WTC11 (cell line): ENCODE measurements at regions not wholly inside any gene's neighbourhood (a gene's known extent, or its start where the extent isn't known, plus 50 kb on each side); places are given as distances from the start of the nearest gene placed in this dataset.

ENCODE experiments used
- ATAC-seq: fragments of 200-7000 bp; cut with Tn5 transposase; 2 replicates; pipeline ENCODE4 v1.10.0; 2021; ENCODE audit warnings: mild to moderate bottlenecking, moderate library complexity
- CTCF ChIA-PET: fragments of 300-600 bp; sonication (Branson Sonifier 250); formaldehyde crosslinking; loops from one replicate; lab custom pipeline; 2021; ENCODE audit warnings: antibody characterized with exemption; lab: Charles Lee
- POLR2A ChIA-PET: fragments of 350-600 bp; sonication (Branson Sonifier 250); formaldehyde crosslinking; loops from one replicate; lab custom pipeline; 2021; ENCODE audit warnings: antibody characterized with exemption; lab: Charles Lee
- DNase-seq: peaks from one replicate; pipeline ENCODE4 v3.0.0; 2021; ENCODE audit warnings: low spot score
- H3K27ac Mint-ChIP-seq: 2 replicates; pipeline ENCODE4 v1.8.0; 2021; ENCODE audit warnings: mixed read lengths
- H3K27me3 Mint-ChIP-seq: 2 replicates; pipeline ENCODE4 v1.8.0; 2021; ENCODE audit warnings: low read depth, mild to moderate bottlenecking, moderate library complexity, mixed read lengths
- H3K36me3 Mint-ChIP-seq: 2 replicates; pipeline ENCODE4 v1.8.0; 2021; ENCODE audit warnings: mixed read lengths
- H3K4me1 Mint-ChIP-seq: 2 replicates; pipeline ENCODE4 v1.8.0; 2022; ENCODE audit warnings: mixed read lengths
- H3K4me3 Mint-ChIP-seq: 2 replicates; pipeline ENCODE4 v1.8.0; 2021; ENCODE audit warnings: mild to moderate bottlenecking, moderate library complexity, mixed read lengths
- H3K9me3 Mint-ChIP-seq: 2 replicates; pipeline ENCODE4 v1.8.0; 2021; ENCODE audit warnings: mixed read lengths
- CBFB ChIP-seq: sonication (generic); formaldehyde crosslinking; IDR thresholded peaks from 2 replicates; pipeline ENCODE4 v1.8.1; 2022; ENCODE audit warnings: mild to moderate bottlenecking, low read depth, missing genetic modification reagents
- CREM ChIP-seq: sonication (generic); formaldehyde crosslinking; IDR thresholded peaks from 2 replicates; pipeline ENCODE4 v1.8.1; 2022; ENCODE audit warnings: mild to moderate bottlenecking, missing genetic modification reagents, moderate library complexity
- FOXP1 ChIP-seq: sonication (generic); formaldehyde crosslinking; IDR thresholded peaks from 2 replicates; pipeline ENCODE4 v1.8.0; 2022; ENCODE audit warnings: missing genetic modification reagents, mild to moderate bottlenecking, moderate library complexity, borderline replicate concordance
- HMGXB4 ChIP-seq: sonication (generic); formaldehyde crosslinking; IDR thresholded peaks from 2 replicates; pipeline ENCODE4 v1.8.1; 2023; ENCODE audit warnings: mild to moderate bottlenecking, moderate library complexity, missing genetic modification reagents
- IRF1 ChIP-seq: sonication (generic); formaldehyde crosslinking; IDR thresholded peaks from 2 replicates; pipeline ENCODE4 v1.8.0; 2023; ENCODE audit warnings: missing genetic modification reagents
- KAT7 ChIP-seq: sonication (generic); formaldehyde crosslinking; IDR thresholded peaks from 2 replicates; pipeline ENCODE4 v1.8.1; 2023; ENCODE audit warnings: missing genetic modification reagents, mild to moderate bottlenecking, borderline replicate concordance
- MXD4 ChIP-seq: fragments of 250-450 bp; sonication (Bioruptor Pico); IDR thresholded peaks from 2 replicates; pipeline ENCODE4 v1.8.0; 2021; ENCODE audit warnings: mild to moderate bottlenecking, moderate library complexity, borderline replicate concordance
- NFYB ChIP-seq: sonication (generic); formaldehyde crosslinking; conservative IDR thresholded peaks from 2 replicates; pipeline ENCODE4 v1.8.0; 2022; ENCODE audit warnings: low read depth, missing genetic modification reagents
- OVOL2 ChIP-seq: fragments of 250-450 bp; sonication (Bioruptor Pico); IDR thresholded peaks from 2 replicates; pipeline ENCODE4 v1.9.0; 2021; ENCODE audit warnings: mild to moderate bottlenecking, borderline replicate concordance
- RELA ChIP-seq: sonication (generic); formaldehyde crosslinking; IDR thresholded peaks from 2 replicates; pipeline ENCODE4 v1.8.1; 2022; ENCODE audit warnings: missing genetic modification reagents, mild to moderate bottlenecking, borderline replicate concordance
- SP1 ChIP-seq: sonication (generic); formaldehyde crosslinking; conservative IDR thresholded peaks from 2 replicates; pipeline ENCODE4 v1.8.1; 2022; ENCODE audit warnings: missing genetic modification reagents
- TP53 ChIP-seq: sonication (generic); formaldehyde crosslinking; IDR thresholded peaks from 2 replicates; pipeline ENCODE4 v1.8.1; 2023; ENCODE audit warnings: mild to moderate bottlenecking, missing genetic modification reagents
- ZBTB21 ChIP-seq: sonication (generic); formaldehyde crosslinking; IDR thresholded peaks from 2 replicates; pipeline ENCODE4 v1.8.1; 2023; ENCODE audit warnings: mild to moderate bottlenecking, missing genetic modification reagents, borderline replicate concordance
- ZNF219 ChIP-seq: sonication (generic); formaldehyde crosslinking; IDR thresholded peaks from 2 replicates; pipeline ENCODE4 v1.8.0; 2023; ENCODE audit warnings: missing genetic modification reagents, mild to moderate bottlenecking, borderline replicate concordance
- ZSCAN18 ChIP-seq: fragments of 250-450 bp; sonication (Bioruptor Pico); IDR thresholded peaks from 2 replicates; pipeline ENCODE4 v2.1.2; 2022; ENCODE audit warnings: mild to moderate bottlenecking, moderate library complexity
- TF ChIP-seq, protein P1 (sequence below): sonication (generic); formaldehyde crosslinking; conservative IDR thresholded peaks from 2 replicates; pipeline ENCODE4 v1.8.1; 2023; ENCODE audit warnings: mild to moderate bottlenecking, low read depth, missing genetic modification reagents, moderate library complexity
- TF ChIP-seq, protein P2 (sequence below): fragments of 250-450 bp; sonication (Bioruptor Pico); IDR thresholded peaks from 2 replicates; pipeline ENCODE4 v1.9.0; 2021; ENCODE audit warnings: mild to moderate bottlenecking, borderline replicate concordance
- TF ChIP-seq, protein P3 (sequence below): fragments of 250-450 bp; sonication (Bioruptor Pico); IDR thresholded peaks from 2 replicates; pipeline ENCODE4 v1.9.0; 2021; ENCODE audit warnings: moderate library complexity, mild to moderate bottlenecking, inconsistent platforms, borderline replicate concordance
- TF ChIP-seq, protein P4 (sequence below): sonication (generic); formaldehyde crosslinking; IDR thresholded peaks from 2 replicates; pipeline ENCODE4 v1.8.1; 2023; ENCODE audit warnings: mild to moderate bottlenecking, missing genetic modification reagents
- TF ChIP-seq, protein P5 (sequence below): sonication (generic); formaldehyde crosslinking; conservative IDR thresholded peaks from 2 replicates; pipeline ENCODE4 v1.8.1; 2022; ENCODE audit warnings: mild to moderate bottlenecking, missing genetic modification reagents

DNA sequence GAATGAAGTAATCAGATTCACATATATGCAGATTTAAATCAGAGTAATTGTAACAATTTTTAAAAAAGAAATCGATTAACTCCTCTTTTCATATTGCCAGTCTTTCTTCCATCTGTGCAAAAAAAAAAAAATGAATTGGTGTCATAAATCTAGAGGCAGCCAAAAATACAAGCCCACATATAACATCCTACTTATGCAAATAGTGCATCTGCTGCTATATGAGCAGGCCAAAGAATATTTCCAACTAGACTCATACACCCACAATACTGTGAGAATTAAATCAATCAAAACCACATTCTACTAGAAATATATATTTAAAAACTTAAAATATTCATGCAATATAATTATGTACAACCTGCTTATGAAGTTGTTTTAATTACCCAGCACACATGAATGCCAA is 298.1 kb upstream of the TRAM1L1 start (continued):
- TF ChIP-seq ZSCAN18 (CRISPR knock-in tag) (no peak), SP1 (CRISPR knock-in tag) (no peak), CBFB (CRISPR knock-in tag) (no peak), FOXP1 (CRISPR knock-in tag) (no peak), OVOL2 (no peak), RELA (CRISPR knock-in tag) (no peak)
- TF ChIP-seq, protein P1, sequence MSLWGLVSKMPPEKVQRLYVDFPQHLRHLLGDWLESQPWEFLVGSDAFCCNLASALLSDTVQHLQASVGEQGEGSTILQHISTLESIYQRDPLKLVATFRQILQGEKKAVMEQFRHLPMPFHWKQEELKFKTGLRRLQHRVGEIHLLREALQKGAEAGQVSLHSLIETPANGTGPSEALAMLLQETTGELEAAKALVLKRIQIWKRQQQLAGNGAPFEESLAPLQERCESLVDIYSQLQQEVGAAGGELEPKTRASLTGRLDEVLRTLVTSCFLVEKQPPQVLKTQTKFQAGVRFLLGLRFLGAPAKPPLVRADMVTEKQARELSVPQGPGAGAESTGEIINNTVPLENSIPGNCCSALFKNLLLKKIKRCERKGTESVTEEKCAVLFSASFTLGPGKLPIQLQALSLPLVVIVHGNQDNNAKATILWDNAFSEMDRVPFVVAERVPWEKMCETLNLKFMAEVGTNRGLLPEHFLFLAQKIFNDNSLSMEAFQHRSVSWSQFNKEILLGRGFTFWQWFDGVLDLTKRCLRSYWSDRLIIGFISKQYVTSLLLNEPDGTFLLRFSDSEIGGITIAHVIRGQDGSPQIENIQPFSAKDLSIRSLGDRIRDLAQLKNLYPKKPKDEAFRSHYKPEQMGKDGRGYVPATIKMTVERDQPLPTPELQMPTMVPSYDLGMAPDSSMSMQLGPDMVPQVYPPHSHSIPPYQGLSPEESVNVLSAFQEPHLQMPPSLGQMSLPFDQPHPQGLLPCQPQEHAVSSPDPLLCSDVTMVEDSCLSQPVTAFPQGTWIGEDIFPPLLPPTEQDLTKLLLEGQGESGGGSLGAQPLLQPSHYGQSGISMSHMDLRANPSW (CRISPR knock-in tag): no peak

DNA sequence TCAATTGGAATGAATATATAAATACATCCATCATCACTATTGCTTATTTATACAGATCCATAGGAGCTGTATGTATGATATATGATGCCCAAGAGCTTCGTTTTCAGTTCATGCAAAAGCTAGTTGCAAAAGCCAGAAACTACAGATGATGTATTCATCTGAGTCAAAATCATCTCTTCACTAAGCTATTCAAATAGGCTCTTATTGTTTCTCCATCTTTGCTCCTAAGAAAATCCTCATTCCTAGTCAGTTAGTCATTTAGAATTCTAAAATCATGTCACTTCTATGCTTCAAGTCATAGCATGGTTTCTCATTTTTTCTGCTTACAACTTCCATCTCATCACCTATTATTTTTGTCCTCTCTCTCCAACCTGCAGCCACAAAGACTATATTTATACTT is 300.1 kb upstream of the TRAM1L1 start:
- ChIA-PET CTCF (no interaction called here), POLR2A (no interaction called here)
- ATAC-seq (no peak), DNase-seq (no peak)
- TF ChIP-seq TP53 (CRISPR knock-in tag) (no peak), NFYB (CRISPR knock-in tag) (no peak), IRF1 (CRISPR knock-in tag) (no peak), KAT7 (CRISPR knock-in tag) (no peak)
- Mint-ChIP-seq H3K9me3 (no peaks in the 10 kb centered on the region), H3K4me3 (no peak overlapping the region), H3K27me3 (no peaks in the 10 kb centered on the region), H3K36me3 (no peaks in the 10 kb centered on the region), H3K27ac (no peak overlapping the region), H3K4me1 (no peaks in the 10 kb centered on the region)

DNA sequence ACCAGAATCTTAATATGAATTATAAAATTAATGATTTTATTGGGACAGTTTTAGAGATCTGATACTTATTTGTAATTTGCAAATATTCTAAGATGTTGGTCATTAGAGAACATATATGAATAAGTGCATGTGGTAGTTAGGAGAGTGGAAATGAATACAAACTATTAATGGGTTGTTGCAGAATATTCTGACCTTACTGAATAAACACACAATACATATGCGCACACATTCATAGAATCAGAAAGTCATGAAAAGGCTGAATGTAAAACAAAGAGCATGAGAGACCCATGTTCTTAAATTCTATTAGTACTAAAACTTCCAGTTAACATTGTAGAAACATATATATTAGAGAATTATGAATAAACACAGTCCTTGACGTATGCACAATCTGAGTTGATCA is 301.7 kb upstream of the TRAM1L1 start:
- no peaks in the 10 kb centered on the region for H3K4me1 Mint-ChIP-seq
- H3K9me3 Mint-ChIP-seq: peaks cover 5% of the 10 kb centered on the region; the same call in 1 of the 2 replicates
- DNase-seq: no peak
- no peak overlapping the region for H3K27ac Mint-ChIP-seq
- ATAC-seq: no peak
- POLR2A ChIA-PET: no interaction called here
- H3K4me3 Mint-ChIP-seq: no peak overlapping the region
- CTCF ChIA-PET: no interaction called here
- H3K27me3 Mint-ChIP-seq: no peaks in the 10 kb centered on the region
- H3K36me3 Mint-ChIP-seq: no peaks in the 10 kb centered on the region
- no peak for TF ChIP-seq MXD4 (CRISPR knock-in tag)
- no peak for TF ChIP-seq CBFB (CRISPR knock-in tag)
- TF ChIP-seq ZNF219: no peak
- no peak for TF ChIP-seq CREM (CRISPR knock-in tag)
- TF ChIP-seq, protein P2, sequence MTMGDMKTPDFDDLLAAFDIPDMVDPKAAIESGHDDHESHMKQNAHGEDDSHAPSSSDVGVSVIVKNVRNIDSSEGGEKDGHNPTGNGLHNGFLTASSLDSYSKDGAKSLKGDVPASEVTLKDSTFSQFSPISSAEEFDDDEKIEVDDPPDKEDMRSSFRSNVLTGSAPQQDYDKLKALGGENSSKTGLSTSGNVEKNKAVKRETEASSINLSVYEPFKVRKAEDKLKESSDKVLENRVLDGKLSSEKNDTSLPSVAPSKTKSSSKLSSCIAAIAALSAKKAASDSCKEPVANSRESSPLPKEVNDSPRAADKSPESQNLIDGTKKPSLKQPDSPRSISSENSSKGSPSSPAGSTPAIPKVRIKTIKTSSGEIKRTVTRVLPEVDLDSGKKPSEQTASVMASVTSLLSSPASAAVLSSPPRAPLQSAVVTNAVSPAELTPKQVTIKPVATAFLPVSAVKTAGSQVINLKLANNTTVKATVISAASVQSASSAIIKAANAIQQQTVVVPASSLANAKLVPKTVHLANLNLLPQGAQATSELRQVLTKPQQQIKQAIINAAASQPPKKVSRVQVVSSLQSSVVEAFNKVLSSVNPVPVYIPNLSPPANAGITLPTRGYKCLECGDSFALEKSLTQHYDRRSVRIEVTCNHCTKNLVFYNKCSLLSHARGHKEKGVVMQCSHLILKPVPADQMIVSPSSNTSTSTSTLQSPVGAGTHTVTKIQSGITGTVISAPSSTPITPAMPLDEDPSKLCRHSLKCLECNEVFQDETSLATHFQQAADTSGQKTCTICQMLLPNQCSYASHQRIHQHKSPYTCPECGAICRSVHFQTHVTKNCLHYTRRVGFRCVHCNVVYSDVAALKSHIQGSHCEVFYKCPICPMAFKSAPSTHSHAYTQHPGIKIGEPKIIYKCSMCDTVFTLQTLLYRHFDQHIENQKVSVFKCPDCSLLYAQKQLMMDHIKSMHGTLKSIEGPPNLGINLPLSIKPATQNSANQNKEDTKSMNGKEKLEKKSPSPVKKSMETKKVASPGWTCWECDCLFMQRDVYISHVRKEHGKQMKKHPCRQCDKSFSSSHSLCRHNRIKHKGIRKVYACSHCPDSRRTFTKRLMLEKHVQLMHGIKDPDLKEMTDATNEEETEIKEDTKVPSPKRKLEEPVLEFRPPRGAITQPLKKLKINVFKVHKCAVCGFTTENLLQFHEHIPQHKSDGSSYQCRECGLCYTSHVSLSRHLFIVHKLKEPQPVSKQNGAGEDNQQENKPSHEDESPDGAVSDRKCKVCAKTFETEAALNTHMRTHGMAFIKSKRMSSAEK: no peak
- TF ChIP-seq, protein P3, sequence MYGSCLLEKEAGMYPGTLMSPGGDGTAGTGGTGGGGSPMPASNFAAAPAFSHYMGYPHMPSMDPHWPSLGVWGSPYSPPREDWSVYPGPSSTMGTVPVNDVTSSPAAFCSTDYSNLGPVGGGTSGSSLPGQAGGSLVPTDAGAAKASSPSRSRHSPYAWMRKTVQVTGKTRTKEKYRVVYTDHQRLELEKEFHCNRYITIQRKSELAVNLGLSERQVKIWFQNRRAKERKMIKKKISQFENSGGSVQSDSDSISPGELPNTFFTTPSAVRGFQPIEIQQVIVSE: no peak
- TF ChIP-seq, protein P4, sequence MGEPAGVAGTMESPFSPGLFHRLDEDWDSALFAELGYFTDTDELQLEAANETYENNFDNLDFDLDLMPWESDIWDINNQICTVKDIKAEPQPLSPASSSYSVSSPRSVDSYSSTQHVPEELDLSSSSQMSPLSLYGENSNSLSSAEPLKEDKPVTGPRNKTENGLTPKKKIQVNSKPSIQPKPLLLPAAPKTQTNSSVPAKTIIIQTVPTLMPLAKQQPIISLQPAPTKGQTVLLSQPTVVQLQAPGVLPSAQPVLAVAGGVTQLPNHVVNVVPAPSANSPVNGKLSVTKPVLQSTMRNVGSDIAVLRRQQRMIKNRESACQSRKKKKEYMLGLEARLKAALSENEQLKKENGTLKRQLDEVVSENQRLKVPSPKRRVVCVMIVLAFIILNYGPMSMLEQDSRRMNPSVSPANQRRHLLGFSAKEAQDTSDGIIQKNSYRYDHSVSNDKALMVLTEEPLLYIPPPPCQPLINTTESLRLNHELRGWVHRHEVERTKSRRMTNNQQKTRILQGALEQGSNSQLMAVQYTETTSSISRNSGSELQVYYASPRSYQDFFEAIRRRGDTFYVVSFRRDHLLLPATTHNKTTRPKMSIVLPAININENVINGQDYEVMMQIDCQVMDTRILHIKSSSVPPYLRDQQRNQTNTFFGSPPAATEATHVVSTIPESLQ (CRISPR knock-in tag): no peak
- no peak for TF ChIP-seq HMGXB4 (CRISPR knock-in tag)
- TF ChIP-seq ZBTB21 (CRISPR knock-in tag): no peak
- TF ChIP-seq, protein P5, sequence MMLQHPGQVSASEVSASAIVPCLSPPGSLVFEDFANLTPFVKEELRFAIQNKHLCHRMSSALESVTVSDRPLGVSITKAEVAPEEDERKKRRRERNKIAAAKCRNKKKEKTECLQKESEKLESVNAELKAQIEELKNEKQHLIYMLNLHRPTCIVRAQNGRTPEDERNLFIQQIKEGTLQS (CRISPR knock-in tag): no peak
